Endothelial cell (in vitro differentiated cells): ENCODE measurements at regions not wholly inside any gene's neighbourhood (a gene's known extent, or its start where the extent isn't known, plus 50 kb on each side); places are given as distances from the start of the nearest gene placed in this dataset.
"Not testable (repeated sequence)": the region's sequence is repeated elsewhere in the genome, so short reads cannot be mapped to it uniquely, and the experiment has no call there.

Source experiments
- DNase-seq: peaks from one replicate; pipeline ENCODE4 v3.0.0; 2021; ENCODE audit warnings: low spot score
- H3K27ac Mint-ChIP-seq: one replicate; pipeline ENCODE4 v1.8.0; 2021; ENCODE audit warnings: mixed read lengths, inconsistent platforms; ENCODE audit not compliant: unreplicated experiment
- H3K27me3 Mint-ChIP-seq: one replicate; pipeline ENCODE4 v1.8.0; 2021; ENCODE audit warnings: mild to moderate bottlenecking, moderate library complexity, mixed read lengths, inconsistent platforms; ENCODE audit not compliant: unreplicated experiment
- H3K36me3 Mint-ChIP-seq: one replicate; pipeline ENCODE4 v1.8.0; 2021; ENCODE audit warnings: mild to moderate bottlenecking, low read depth, mixed read lengths, inconsistent platforms; ENCODE audit not compliant: unreplicated experiment
- H3K4me1 Mint-ChIP-seq: one replicate; pipeline ENCODE4 v1.8.0; 2021; ENCODE audit warnings: mild to moderate bottlenecking, mixed read lengths, inconsistent platforms; ENCODE audit not compliant: unreplicated experiment
- H3K4me3 Mint-ChIP-seq: one replicate; pipeline ENCODE4 v1.8.0; 2021; ENCODE audit warnings: mild to moderate bottlenecking, mixed read lengths, inconsistent platforms; ENCODE audit not compliant: unreplicated experiment
- H3K9me3 Mint-ChIP-seq: one replicate; pipeline ENCODE4 v1.8.0; 2021; ENCODE audit warnings: mixed read lengths, inconsistent platforms; ENCODE audit not compliant: unreplicated experiment
- CTCF ChIP-seq: fragments of 200-600 bp; sonication (generic); IDR thresholded peaks from one replicate; pipeline ENCODE4 v1.5.0; 2021; ENCODE audit warnings: antibody characterized with exemption; ENCODE audit not compliant: unreplicated experiment

GRCh38 chr2:195148004-195148403 is 509.0 kb upstream of the SLC39A10 start:
- H3K9me3 Mint-ChIP-seq = peaks cover 6% of the 10 kb centered on the region
- DNase-seq = no peak
- no peak overlapping the region for H3K4me3 Mint-ChIP-seq
- no peak for TF ChIP-seq CTCF
- H3K27me3 Mint-ChIP-seq = no peaks in the 10 kb centered on the region
- H3K36me3 Mint-ChIP-seq = no peaks in the 10 kb centered on the region
- H3K4me1 Mint-ChIP-seq = no peaks in the 10 kb centered on the region
- no peak overlapping the region for H3K27ac Mint-ChIP-seq

GRCh38 chr2:195146761-195147541 is 510.1 kb upstream of the SLC39A10 start:
- Mint-ChIP-seq H3K36me3 (no peaks in the 10 kb centered on the region), H3K27me3 (no peaks in the 10 kb centered on the region), H3K27ac (no peak overlapping the region), H3K4me3 (no peak overlapping the region), H3K9me3 (peaks cover 6% of the 10 kb centered on the region), H3K4me1 (no peaks in the 10 kb centered on the region)
- no peak for TF ChIP-seq CTCF
- DNase-seq = no peak

- TF ChIP-seq CTCF = no peak
- Mint-ChIP-seq H3K4me3 (no peak overlapping the region), H3K9me3 (no peaks in the 10 kb centered on the region), H3K36me3 (no peaks in the 10 kb centered on the region), H3K27me3 (no peaks in the 10 kb centered on the region), H3K27ac (no peak overlapping the region), H3K4me1 (peaks cover 5% of the 10 kb centered on the region)
- DNase-seq = no peak
Measured at GRCh38 chr2:195138435-195138834, 518.6 kb upstream of the SLC39A10 start.

- not testable (repeated sequence) for H3K27ac Mint-ChIP-seq, DNase-seq, H3K4me3 Mint-ChIP-seq, H3K9me3 Mint-ChIP-seq, H3K36me3 Mint-ChIP-seq, H3K27me3 Mint-ChIP-seq, H3K4me1 Mint-ChIP-seq
Measured at GRCh38 chr2:195125889-195126288, 531.1 kb upstream of the SLC39A10 start.

- no peaks in the 10 kb centered on the region for H3K9me3 Mint-ChIP-seq
- H3K27me3 Mint-ChIP-seq = peaks cover 2% of the 10 kb centered on the region
- no peak for TF ChIP-seq CTCF
- no peak overlapping the region for H3K27ac Mint-ChIP-seq
- no peaks in the 10 kb centered on the region for H3K36me3 Mint-ChIP-seq
- no peak for DNase-seq
- H3K4me1 Mint-ChIP-seq = no peaks in the 10 kb centered on the region
- no peak overlapping the region for H3K4me3 Mint-ChIP-seq
Measured at GRCh38 chr2:195124391-195125079, 532.5 kb upstream of the SLC39A10 start.
